22Rv1 (cell line): ENCODE measurements at regions not wholly inside any gene's neighbourhood (a gene's known extent, or its start where the extent isn't known, plus 50 kb on each side); places are given as distances from the start of the nearest gene placed in this dataset.

Experiments used
- ZFX ChIP-seq: fragments of 450-650 bp; IDR thresholded peaks from 2 replicates; pipeline ENCODE4 v1.6.1; 2017; ENCODE audit warnings: antibody characterized with exemption, borderline replicate concordance
- TF ChIP-seq, protein P1 (sequence below): fragments of 450-650 bp; IDR thresholded peaks from 2 replicates; pipeline ENCODE4 v1.5.1; 2017; ENCODE audit warnings: mild to moderate bottlenecking

DNA sequence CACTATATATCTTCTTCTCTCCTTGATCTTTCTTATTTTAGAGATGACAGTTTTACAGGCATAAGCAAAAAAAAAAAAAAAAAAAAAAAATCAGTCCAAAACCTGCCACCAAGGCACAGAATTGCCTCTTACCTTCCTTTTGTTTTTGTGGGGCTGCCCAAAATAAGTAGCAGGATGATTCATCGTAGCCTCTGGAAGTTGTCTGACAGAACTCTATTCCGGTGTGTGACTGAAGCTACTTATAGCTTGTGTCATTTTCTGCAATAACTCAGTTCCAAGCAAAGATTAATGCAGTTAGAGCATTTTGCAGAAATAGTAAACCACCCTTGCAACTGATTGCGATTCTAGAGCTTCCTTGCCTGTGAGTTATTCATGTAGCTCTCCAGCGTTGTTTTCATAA, 186.8 kb downstream of the KIF2B start:
- TF ChIP-seq, protein P1, sequence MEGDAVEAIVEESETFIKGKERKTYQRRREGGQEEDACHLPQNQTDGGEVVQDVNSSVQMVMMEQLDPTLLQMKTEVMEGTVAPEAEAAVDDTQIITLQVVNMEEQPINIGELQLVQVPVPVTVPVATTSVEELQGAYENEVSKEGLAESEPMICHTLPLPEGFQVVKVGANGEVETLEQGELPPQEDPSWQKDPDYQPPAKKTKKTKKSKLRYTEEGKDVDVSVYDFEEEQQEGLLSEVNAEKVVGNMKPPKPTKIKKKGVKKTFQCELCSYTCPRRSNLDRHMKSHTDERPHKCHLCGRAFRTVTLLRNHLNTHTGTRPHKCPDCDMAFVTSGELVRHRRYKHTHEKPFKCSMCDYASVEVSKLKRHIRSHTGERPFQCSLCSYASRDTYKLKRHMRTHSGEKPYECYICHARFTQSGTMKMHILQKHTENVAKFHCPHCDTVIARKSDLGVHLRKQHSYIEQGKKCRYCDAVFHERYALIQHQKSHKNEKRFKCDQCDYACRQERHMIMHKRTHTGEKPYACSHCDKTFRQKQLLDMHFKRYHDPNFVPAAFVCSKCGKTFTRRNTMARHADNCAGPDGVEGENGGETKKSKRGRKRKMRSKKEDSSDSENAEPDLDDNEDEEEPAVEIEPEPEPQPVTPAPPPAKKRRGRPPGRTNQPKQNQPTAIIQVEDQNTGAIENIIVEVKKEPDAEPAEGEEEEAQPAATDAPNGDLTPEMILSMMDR, result no peak
- TF ChIP-seq ZFX, result no peak
